ENCODE measurements at regions not wholly inside any gene's neighbourhood (a gene's known extent, or its start where the extent isn't known, plus 50 kb on each side); places are given as distances from the start of the nearest gene placed in this dataset.

DNA sequence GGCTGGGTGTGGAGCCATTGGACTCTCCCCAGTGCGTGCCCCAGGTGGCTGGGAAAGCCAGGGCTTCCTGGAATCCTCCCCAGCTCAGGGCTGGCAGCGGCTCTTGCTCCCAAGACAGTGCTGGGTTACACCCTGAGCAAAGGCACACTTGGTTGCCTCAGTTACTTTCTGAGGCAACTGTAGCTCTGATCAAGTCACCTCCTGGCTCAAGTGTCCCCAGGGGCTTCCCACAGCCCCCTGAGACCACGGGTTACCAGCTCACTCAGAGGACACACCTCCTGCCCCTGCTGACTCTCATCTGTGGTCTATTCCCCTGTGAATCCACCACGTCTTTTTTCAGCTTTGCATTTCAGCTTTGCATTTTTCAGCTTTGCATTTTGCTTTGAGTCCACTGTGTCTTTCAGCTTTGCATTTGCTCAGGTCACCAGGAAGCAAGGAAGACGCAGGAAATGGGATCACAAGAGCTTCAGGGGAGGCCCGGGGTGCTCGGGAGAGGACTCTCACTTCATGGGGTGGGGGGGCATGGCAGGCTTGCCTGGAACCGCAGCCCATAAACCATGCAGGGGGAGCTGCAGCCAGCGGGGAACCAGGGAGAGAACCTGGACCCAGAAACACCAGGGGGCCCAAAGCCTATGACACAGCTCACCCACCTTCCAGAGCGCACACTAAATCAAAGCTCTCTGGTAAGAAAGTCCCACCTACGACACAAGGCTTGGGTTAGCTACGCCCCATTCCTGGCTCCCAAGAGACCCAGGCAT is 138.0 kb upstream of the ASB18 start:
- no peak for ATAC-seq
- H3K27me3 ChIP-seq: peaks cover 0 to 3% (median 0%) of the 10 kb centered on the region in 7 donors
- no peaks in the 10 kb centered on the region for H3K9me3 ChIP-seq
- no peak overlapping the region for H3K27ac ChIP-seq
- H3K36me3 ChIP-seq: no peaks in the 10 kb centered on the region
- 72 to 74% methylated on average over 12 of the region's 12 CpGs for WGBS, 2 donors
- no peak for DNase-seq
- no peak overlapping the region for H3K4me3 ChIP-seq
- intact Hi-C loops (cut with DNase I): no loop called here
- no peaks in the 10 kb centered on the region for H3K4me1 ChIP-seq
- TF ChIP-seq, protein P1, sequence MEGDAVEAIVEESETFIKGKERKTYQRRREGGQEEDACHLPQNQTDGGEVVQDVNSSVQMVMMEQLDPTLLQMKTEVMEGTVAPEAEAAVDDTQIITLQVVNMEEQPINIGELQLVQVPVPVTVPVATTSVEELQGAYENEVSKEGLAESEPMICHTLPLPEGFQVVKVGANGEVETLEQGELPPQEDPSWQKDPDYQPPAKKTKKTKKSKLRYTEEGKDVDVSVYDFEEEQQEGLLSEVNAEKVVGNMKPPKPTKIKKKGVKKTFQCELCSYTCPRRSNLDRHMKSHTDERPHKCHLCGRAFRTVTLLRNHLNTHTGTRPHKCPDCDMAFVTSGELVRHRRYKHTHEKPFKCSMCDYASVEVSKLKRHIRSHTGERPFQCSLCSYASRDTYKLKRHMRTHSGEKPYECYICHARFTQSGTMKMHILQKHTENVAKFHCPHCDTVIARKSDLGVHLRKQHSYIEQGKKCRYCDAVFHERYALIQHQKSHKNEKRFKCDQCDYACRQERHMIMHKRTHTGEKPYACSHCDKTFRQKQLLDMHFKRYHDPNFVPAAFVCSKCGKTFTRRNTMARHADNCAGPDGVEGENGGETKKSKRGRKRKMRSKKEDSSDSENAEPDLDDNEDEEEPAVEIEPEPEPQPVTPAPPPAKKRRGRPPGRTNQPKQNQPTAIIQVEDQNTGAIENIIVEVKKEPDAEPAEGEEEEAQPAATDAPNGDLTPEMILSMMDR (IDR thresholded peaks at IDR 0.05): no peak

DNA sequence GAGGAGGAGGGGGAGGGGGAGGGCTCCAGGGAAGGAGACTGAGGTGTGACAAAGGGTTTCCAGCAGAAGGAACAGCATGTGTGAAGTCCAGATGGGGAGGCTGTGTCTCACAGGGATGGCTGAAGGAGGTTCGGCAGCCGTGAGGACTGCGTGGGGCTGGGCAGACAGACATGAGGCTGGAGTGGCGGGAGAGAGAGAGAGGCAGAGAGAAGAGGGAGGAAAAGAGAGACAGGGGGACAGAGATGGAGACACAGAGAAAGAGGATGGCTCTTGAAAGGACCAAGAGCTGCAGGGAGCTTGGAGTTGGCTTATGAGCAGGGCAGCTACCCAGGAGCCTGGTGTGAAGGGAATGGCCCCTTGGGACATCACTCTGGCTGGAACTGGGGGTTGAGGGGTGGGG is 138.9 kb upstream of the ASB18 start:
- ATAC-seq (no peak), DNase-seq (no peak)
- Histone ChIP-seq H3K4me3 (no peak overlapping the region), H3K36me3 (no peaks in the 10 kb centered on the region), H3K27me3 (peaks cover 0 to 3% (median 0%) of the 10 kb centered on the region in 7 donors), H3K4me1 (no peaks in the 10 kb centered on the region), H3K9me3 (no peaks in the 10 kb centered on the region), H3K27ac (no peak overlapping the region)
- 77 to 85% methylated on average over 4 of the region's 4 CpGs for WGBS, 2 donors
- TF ChIP-seq, protein P1 (IDR thresholded peaks at IDR 0.05): no peak
- intact Hi-C loops (cut with DNase I): no loop called here

DNA sequence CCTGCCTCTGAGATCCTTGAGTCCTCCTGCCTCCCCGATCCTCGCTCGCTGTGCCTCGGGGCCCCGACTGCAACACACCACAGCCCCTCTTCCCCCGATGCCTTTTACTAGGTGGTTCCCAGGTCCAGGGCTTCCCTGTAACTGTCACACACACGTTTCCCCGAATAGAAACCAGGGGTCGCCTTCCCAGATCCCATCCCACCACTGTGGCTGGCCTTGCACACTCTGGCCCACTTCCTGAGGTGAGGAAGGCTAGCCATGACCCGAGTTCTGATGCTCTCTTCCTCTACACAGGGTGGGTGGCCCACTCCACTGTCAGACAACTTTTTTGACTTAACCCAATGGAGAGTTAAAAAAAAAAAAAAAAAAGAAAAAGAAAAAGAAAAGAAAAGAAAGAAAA is 139.6 kb upstream of the ASB18 start:
- Histone ChIP-seq H3K4me1 (no peaks in the 10 kb centered on the region), H3K27me3 (peaks cover 0 to 3% (median 0%) of the 10 kb centered on the region in 7 donors), H3K27ac (no peak overlapping the region), H3K4me3 (no peak overlapping the region), H3K9me3 (peaks cover 0 to 4% (median 0%) of the 10 kb centered on the region in 11 donors), H3K36me3 (no peaks in the 10 kb centered on the region)
- TF ChIP-seq, protein P1 (IDR thresholded peaks at IDR 0.05): no peak
- intact Hi-C loops (cut with DNase I): no loop called here
- no peak for ATAC-seq
- 84 to 93% methylated on average over 10 of the region's 10 CpGs for WGBS, 2 donors
- DNase-seq: no peak

DNA sequence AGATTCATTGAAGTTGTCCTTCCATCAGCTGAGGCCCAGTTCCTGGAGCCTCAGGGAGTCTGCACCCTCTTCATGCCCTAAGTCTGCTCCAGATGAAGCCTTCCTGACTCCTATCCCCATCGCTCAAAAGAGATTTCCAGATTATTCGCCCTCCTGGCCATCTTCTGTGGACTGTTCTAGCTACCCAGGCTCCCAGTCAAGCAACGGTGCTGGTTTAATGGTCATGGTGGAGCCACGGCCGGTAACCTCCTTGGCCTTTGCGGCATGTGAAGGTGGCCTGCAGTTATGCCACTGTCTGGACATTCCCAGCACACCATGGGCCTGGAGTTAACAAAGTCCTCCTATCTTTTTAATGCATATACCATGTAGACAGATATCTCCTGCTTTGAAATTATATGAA is 140.1 kb upstream of the ASB18 start:
- no peaks in the 10 kb centered on the region for H3K4me1 ChIP-seq
- WGBS, 2 donors: 94 to 99% methylated on average over 6 of the region's 6 CpGs
- no peak for ATAC-seq

More for the DNA sequence above, 140.1 kb upstream of the ASB18 start:
- Histone ChIP-seq H3K27me3 (peaks cover 0 to 3% (median 0%) of the 10 kb centered on the region in 7 donors), H3K36me3 (no peaks in the 10 kb centered on the region), H3K27ac (no peak overlapping the region), H3K4me3 (no peak overlapping the region), H3K9me3 (peaks cover 0 to 8% (median 0%) of the 10 kb centered on the region in 11 donors)
- intact Hi-C loops (cut with DNase I): no loop called here
- TF ChIP-seq, protein P1 (IDR thresholded peaks at IDR 0.05): no peak
- no peak for DNase-seq
